ENCODE measurements at regions not wholly inside any gene's neighbourhood (a gene's known extent, or its start where the extent isn't known, plus 50 kb on each side); places are given as distances from the start of the nearest gene placed in this dataset.

- Histone ChIP-seq H3K36me3 (ENCODE audit: control insufficient read depth, insufficient read depth, low read length) (no peaks in the 10 kb centered on the region), H3K27ac (ENCODE audit: low read length) (no peak overlapping the region), H3K4me1 (ENCODE audit: control insufficient read depth, insufficient read depth, low read length) (no peaks in the 10 kb centered on the region), H3K27me3 (ENCODE audit: control insufficient read depth, insufficient read depth, low read length) (no peaks in the 10 kb centered on the region), H3K4me3 (ENCODE audit: low read depth in 2 of 2, low read length in 2 of 2) (no peak overlapping the region), H3K9me3 (ENCODE audit: control insufficient read depth, insufficient read depth, low read depth, low read length) (no peaks in the 10 kb centered on the region)
- ChIA-PET POLR2A (no interaction called here), CTCF (no interaction called here)
- no peak for ATAC-seq
- in situ Hi-C loops (cut with HindIII; ENCODE audit: low pct_unique_long_range_greater_than_20kb, low sequenced_read_pairs): no loop called here
- TF ChIP-seq REST (IDR thresholded peaks at IDR 0.05; ENCODE audit: insufficient read depth in 1 of 2, low read depth in 2 of 2, low read length in 1 of 2) (no peak), POLR2AphosphoS5 (IDR thresholded peaks at IDR 0.05; ENCODE audit: low read depth, low read length) (no peak), CTCF (IDR thresholded peaks at IDR 0.05) (no peak), SIN3A (IDR thresholded peaks at IDR 0.05; ENCODE audit: borderline replicate concordance, insufficient read depth, low read depth, low read length) (no peak)
- intact Hi-C loops (cut with micrococcal nuclease; ENCODE audit: unreplicated experiment): no loop called here
- DNase-seq (ENCODE audit: low read depth, low spot score): no peak
- BruUV-seq (replicated peaks): no TSS peak
These were observed 388.4 kb upstream of the RASGEF1B start for GRCh38 chr4:81860111-81860510.

DNA sequence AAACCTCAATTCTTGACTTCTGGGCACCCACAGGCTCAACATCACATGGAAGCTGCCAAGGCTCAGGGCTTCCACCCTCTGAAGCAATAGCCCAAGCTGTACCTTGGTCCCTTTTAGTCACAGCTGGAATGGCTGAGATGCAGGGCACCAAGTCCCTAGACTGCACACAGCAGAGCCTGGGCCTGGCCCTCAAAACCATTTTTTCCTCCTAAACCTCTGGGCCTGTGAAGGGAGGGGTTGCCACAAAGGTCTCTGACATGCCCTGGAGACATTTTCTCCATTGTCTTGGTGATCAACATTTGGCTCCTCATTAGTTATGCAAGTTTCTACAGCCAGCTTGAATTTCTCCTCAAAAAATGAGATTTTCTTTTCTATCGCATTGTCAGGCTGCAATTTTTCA is 382.7 kb upstream of the RASGEF1B start:
- ChIA-PET POLR2A (no interaction called here), CTCF (no interaction called here)
- DNase-seq (ENCODE audit: low read depth, low spot score) (no peak), ATAC-seq (no peak)
- Histone ChIP-seq H3K4me1 (ENCODE audit: control insufficient read depth, insufficient read depth, low read length) (no peaks in the 10 kb centered on the region), H3K27ac (ENCODE audit: low read length) (no peak overlapping the region), H3K9me3 (ENCODE audit: control insufficient read depth, insufficient read depth, low read depth, low read length) (no peaks in the 10 kb centered on the region), H3K36me3 (ENCODE audit: control insufficient read depth, insufficient read depth, low read length) (no peaks in the 10 kb centered on the region), H3K4me3 (ENCODE audit: low read depth in 2 of 2, low read length in 2 of 2) (no peak overlapping the region), H3K27me3 (ENCODE audit: control insufficient read depth, insufficient read depth, low read length) (no peaks in the 10 kb centered on the region)
- in situ Hi-C loops (cut with HindIII; ENCODE audit: low pct_unique_long_range_greater_than_20kb, low sequenced_read_pairs): no loop called here
- intact Hi-C loops (cut with micrococcal nuclease; ENCODE audit: unreplicated experiment): no loop called here
- no TSS peak for BruUV-seq (replicated peaks)
- no peak for TF ChIP-seq REST (IDR thresholded peaks at IDR 0.05; ENCODE audit: insufficient read depth in 1 of 2, low read depth in 2 of 2, low read length in 1 of 2)
- no peak for TF ChIP-seq SIN3A (IDR thresholded peaks at IDR 0.05; ENCODE audit: borderline replicate concordance, insufficient read depth, low read depth, low read length)
- TF ChIP-seq CTCF (IDR thresholded peaks at IDR 0.05): no peak
- no peak for TF ChIP-seq POLR2AphosphoS5 (IDR thresholded peaks at IDR 0.05; ENCODE audit: low read depth, low read length)
- no peak for TF ChIP-seq TCF7L2 (IDR thresholded peaks at IDR 0.05; ENCODE audit: low read depth, low read length)

Measured in Panc1 (cell line).